ENCODE measurements at regions not wholly inside any gene's neighbourhood (a gene's known extent, or its start where the extent isn't known, plus 50 kb on each side); places are given as distances from the start of the nearest gene placed in this dataset.

- TF ChIP-seq POLR2A (IDR thresholded peaks at IDR 0.05; ENCODE audit: low read depth, low read length) (no peak), TAF1 (IDR thresholded peaks at IDR 0.05; ENCODE audit: low read depth, low read length) (no peak), POLR2AphosphoS5 (IDR thresholded peaks at IDR 0.05; ENCODE audit: low read depth, low read length) (no peak)
Measured at GRCh38 chr7:155935005-155935557, 122.8 kb upstream of the SHH start.
